GM12891 (cell line): ENCODE measurements at regions not wholly inside any gene's neighbourhood (a gene's known extent, or its start where the extent isn't known, plus 50 kb on each side); places are given as distances from the start of the nearest gene placed in this dataset.

Experiments used
- POLR2A ChIP-seq: IDR thresholded peaks from 2 replicates; pipeline ENCODE4 v1.6.1; 2011; ENCODE audit warnings: low read depth, low read length, control low read depth
- POLR2AphosphoS5 ChIP-seq: IDR thresholded peaks from 2 replicates; pipeline ENCODE4 v1.6.1; 2011; ENCODE audit warnings: low read depth, low read length, control low read depth
- SPI1 ChIP-seq: IDR thresholded peaks from 2 replicates; pipeline ENCODE4 v1.6.1; 2011; ENCODE audit warnings: low read depth, low read length, control low read depth
- TAF1 ChIP-seq: IDR thresholded peaks from 2 replicates; pipeline ENCODE4 v1.6.1; 2011; ENCODE audit warnings: low read depth, low read length, control low read depth

GRCh38 chr1:79469139-79469538 lies 462.6 kb upstream of the ADGRL4 start:
- TF ChIP-seq POLR2AphosphoS5 (no peak), POLR2A (no peak), TAF1 (no peak), SPI1 (no peak)
